Mononuclear cell (primary cell): ENCODE measurements at regions not wholly inside any gene's neighbourhood (a gene's known extent, or its start where the extent isn't known, plus 50 kb on each side); places are given as distances from the start of the nearest gene placed in this dataset.
"Not testable (repeated sequence)": the region's sequence is repeated elsewhere in the genome, so short reads cannot be mapped to it uniquely, and the experiment has no call there.

ENCODE experiments used
- H3K27me3 ChIP-seq: 2 replicates; pipeline ENCODE4 v1.6.0; 2011; ENCODE audit warnings: low read length, control low read depth; ENCODE audit not compliant: insufficient read depth
- H3K4me1 ChIP-seq: 2 replicates; pipeline ENCODE4 v1.5.1; 2011; ENCODE audit warnings: mild to moderate bottlenecking, low read length, control low read depth; ENCODE audit not compliant: insufficient read depth
- H3K4me3 ChIP-seq: 2 replicates; pipeline ENCODE4 v1.5.1; 2011; ENCODE audit warnings: mild to moderate bottlenecking, low read length, moderate library complexity
- H3K9me3 ChIP-seq: 2 replicates; pipeline ENCODE4 v1.5.1; 2011; ENCODE audit warnings: low read depth, mild to moderate bottlenecking, control low read depth, low read length

GRCh38 chr5:131022811-131023497 lies 142.1 kb downstream of the HINT1 start:
- peaks cover 3% of the 10 kb centered on the region for H3K4me1 ChIP-seq
- H3K27me3 ChIP-seq = no peaks in the 10 kb centered on the region
- no peak overlapping the region for H3K4me3 ChIP-seq
- no peaks in the 10 kb centered on the region for H3K9me3 ChIP-seq

GRCh38 chr5:131021646-131022045 lies 143.4 kb downstream of the HINT1 start:
- Histone ChIP-seq H3K9me3 (no peaks in the 10 kb centered on the region), H3K4me1 (peaks cover 3% of the 10 kb centered on the region), H3K27me3 (no peaks in the 10 kb centered on the region), H3K4me3 (no peak overlapping the region)

GRCh38 chr5:131019601-131020315 lies 145.3 kb downstream of the HINT1 start:
- Histone ChIP-seq H3K9me3 (no peaks in the 10 kb centered on the region), H3K4me1 (peaks cover 3% of the 10 kb centered on the region), H3K27me3 (no peaks in the 10 kb centered on the region), H3K4me3 (no peak overlapping the region)

GRCh38 chr5:131019111-131019510 lies 145.9 kb downstream of the HINT1 start:
- H3K27me3 ChIP-seq = no peaks in the 10 kb centered on the region
- peaks cover 3% of the 10 kb centered on the region for H3K4me1 ChIP-seq
- no peak overlapping the region for H3K4me3 ChIP-seq
- no peaks in the 10 kb centered on the region for H3K9me3 ChIP-seq

GRCh38 chr5:131008329-131008728 lies 156.7 kb downstream of the HINT1 start:
- Histone ChIP-seq H3K27me3 (no peaks in the 10 kb centered on the region), H3K4me3 (no peak overlapping the region), H3K4me1 (no peaks in the 10 kb centered on the region), H3K9me3 (no peaks in the 10 kb centered on the region)

- Histone ChIP-seq H3K27me3 (no peaks in the 10 kb centered on the region), H3K4me3 (no peak overlapping the region), H3K4me1 (no peaks in the 10 kb centered on the region), H3K9me3 (no peaks in the 10 kb centered on the region)
Measured at GRCh38 chr5:131005963-131006684, 158.9 kb downstream of the HINT1 start.

- no peaks in the 10 kb centered on the region for H3K9me3 ChIP-seq
- peaks cover 3% of the 10 kb centered on the region for H3K27me3 ChIP-seq
- no peaks in the 10 kb centered on the region for H3K4me1 ChIP-seq
- no peak overlapping the region for H3K4me3 ChIP-seq
Measured at GRCh38 chr5:131001507-131001906, 163.5 kb downstream of the HINT1 start.

GRCh38 chr5:131000289-131000688 lies 164.8 kb downstream of the HINT1 start:
- H3K9me3 ChIP-seq = no peaks in the 10 kb centered on the region
- peaks cover 3% of the 10 kb centered on the region for H3K27me3 ChIP-seq
- no peaks in the 10 kb centered on the region for H3K4me1 ChIP-seq
- H3K4me3 ChIP-seq = no peak overlapping the region

GRCh38 chr5:130996720-130997119 lies 168.3 kb downstream of the HINT1 start:
- not testable (repeated sequence) for H3K4me1 ChIP-seq, H3K4me3 ChIP-seq, H3K27me3 ChIP-seq, H3K9me3 ChIP-seq

- Histone ChIP-seq H3K4me1 (no peaks in the 10 kb centered on the region), H3K27me3 (peaks cover 3% of the 10 kb centered on the region), H3K4me3 (no peak overlapping the region), H3K9me3 (no peaks in the 10 kb centered on the region)
Measured at GRCh38 chr5:130995851-130996250, 169.2 kb downstream of the HINT1 start.

GRCh38 chr5:130995254-130995515 lies 169.9 kb downstream of the HINT1 start:
- Histone ChIP-seq H3K27me3 (no peaks in the 10 kb centered on the region), H3K9me3 (no peaks in the 10 kb centered on the region), H3K4me1 (no peaks in the 10 kb centered on the region), H3K4me3 (no peak overlapping the region)

- no peak overlapping the region for H3K4me3 ChIP-seq
- H3K4me1 ChIP-seq = no peaks in the 10 kb centered on the region
- no peaks in the 10 kb centered on the region for H3K9me3 ChIP-seq
- no peaks in the 10 kb centered on the region for H3K27me3 ChIP-seq
Measured at GRCh38 chr5:130994496-130995253, 170.4 kb downstream of the HINT1 start.

GRCh38 chr5:130992621-130993020 lies 172.4 kb downstream of the HINT1 start:
- Histone ChIP-seq H3K4me3 (no peak overlapping the region), H3K9me3 (no peaks in the 10 kb centered on the region)

GRCh38 chr5:130992095-130992494 lies 173.0 kb downstream of the HINT1 start:
- H3K27me3 ChIP-seq = no peaks in the 10 kb centered on the region
- no peak overlapping the region for H3K4me3 ChIP-seq
- no peaks in the 10 kb centered on the region for H3K9me3 ChIP-seq
- H3K4me1 ChIP-seq = no peaks in the 10 kb centered on the region

More at GRCh38 chr5:130992621-130993020, 172.4 kb downstream of the HINT1 start:
- Histone ChIP-seq H3K4me1 (no peaks in the 10 kb centered on the region), H3K27me3 (no peaks in the 10 kb centered on the region)

- Histone ChIP-seq H3K9me3 (no peaks in the 10 kb centered on the region), H3K4me1 (no peaks in the 10 kb centered on the region), H3K4me3 (no peak overlapping the region), H3K27me3 (no peaks in the 10 kb centered on the region)
Measured at GRCh38 chr5:130985776-130986175, 179.3 kb downstream of the HINT1 start.
